HepG2 (cell line): ENCODE measurements at regions not wholly inside any gene's neighbourhood (a gene's known extent, or its start where the extent isn't known, plus 50 kb on each side); places are given as distances from the start of the nearest gene placed in this dataset.

Experiments
- ATAC-seq: fragments of 200-7000 bp; cut with Tn5 transposase; 3 replicates; pipeline ENCODE4 v1.9.1; 2020; ENCODE audit warnings: mild to moderate bottlenecking, moderate library complexity
- BruUV-seq: library from RNA; stranded (reverse); fragments of 400-500 nt; replicated peaks from 2 replicates; lab custom pipeline; 2021; lab: Mats Ljungman, UMichigan
- CTCF ChIA-PET: fragments of 300-600 bp; formaldehyde crosslinking; extraction: SDS; loops from one replicate; lab custom pipeline; 2021; ENCODE audit warnings: low total read pairs, inconsistent platforms, low intra/inter-chr PET ratio; lab: Yijun Ruan, JAX
- POLR2A ChIA-PET: fragments of 350-600 bp; sonication (Branson Sonifier 250); formaldehyde crosslinking; loops from one replicate; lab custom pipeline; 2020; ENCODE audit warnings: antibody characterized with exemption, inconsistent platforms; lab: Yijun Ruan, JAX
- DNase-seq: peaks from one replicate; pipeline ENCODE4 v3.0.0-alpha.2; 2015; ENCODE audit warnings: low spot score
- FAIRE-seq: peaks from 3 replicates; lab custom pipeline; 2011; peaks lifted over from hg19 to GRCh38; lab: Jason Lieb, UNC
- H2AFZ ChIP-seq: one replicate; pipeline ENCODE4 v1.6.1; 2011; ENCODE audit warnings: low read length, inconsistent platforms
- H3K27ac ChIP-seq: fragments of 300-600 bp; 3 replicates; pipeline ENCODE4 v1.8.0; 2011; ENCODE audit warnings: mixed run types, mild to moderate bottlenecking, mixed read lengths, low read length, inconsistent platforms; ENCODE audit not compliant: insufficient read depth; ENCODE audit errors: extremely low read length
- H3K27me3 ChIP-seq, 2 experiments: fragments of 200-600 bp in 1 of 2; 2 replicates in 1 of 2; 3 replicates in 1 of 2; pipeline versions ENCODE4 v1.6.0 to v1.8.0; 2011; ENCODE audit warnings: low read length in 2 of 2, mild to moderate bottlenecking in 2 of 2, moderate library complexity in 2 of 2, inconsistent platforms in 1 of 2; ENCODE audit not compliant: insufficient read depth in 2 of 2, control insufficient read depth in 1 of 2
- H3K36me3 ChIP-seq, 2 experiments: fragments of 200-600 bp in 1 of 2; replicated peaks in 1 of 2; 2 replicates in 1 of 2; 3 replicates in 1 of 2; pipeline versions ENCODE4 v1.5.1 to v1.8.0; 2011; ENCODE audit warnings: low read length in 2 of 2, inconsistent platforms in 1 of 2; ENCODE audit not compliant: insufficient read depth in 2 of 2, control insufficient read depth in 1 of 2
- H3K4me1 ChIP-seq: 2 replicates; pipeline ENCODE4 v1.5.1; 2012; ENCODE audit warnings: low read length, inconsistent platforms; ENCODE audit not compliant: insufficient read depth
- H3K4me2 ChIP-seq: 2 replicates; pipeline ENCODE4 v1.6.0; 2011; ENCODE audit warnings: low read depth, low read length, inconsistent platforms
- H3K4me3 ChIP-seq, 3 experiments: fragments of 200-600 bp in 1 of 3; sonication (generic), shearing (Covaris generic) in 1 of 3; replicated peaks in 1 of 3; 2 replicates each; pipeline ENCODE4 v1.5.1; 2011 to 2016; ENCODE audit warnings: low read length in 3 of 3, inconsistent platforms in 2 of 3, low read depth in 2 of 3, mild to moderate bottlenecking in 2 of 3, control low read depth in 1 of 3, mixed read lengths in 1 of 3; ENCODE audit not compliant: insufficient read depth in 1 of 3
- H3K79me2 ChIP-seq: one replicate; pipeline ENCODE4 v1.6.1; 2011; ENCODE audit warnings: low read length, inconsistent platforms; ENCODE audit not compliant: insufficient read depth
- H3K9ac ChIP-seq: 2 replicates; pipeline ENCODE4 v1.6.0; 2011; ENCODE audit warnings: mild to moderate bottlenecking, low read depth, low read length, inconsistent platforms; ENCODE audit not compliant: insufficient read depth
- H3K9me3 ChIP-seq: 2 replicates; pipeline ENCODE4 v1.5.1; 2012; ENCODE audit warnings: mild to moderate bottlenecking, low read length
- H4K20me1 ChIP-seq: 2 replicates; pipeline ENCODE4 v1.6.0; 2011; ENCODE audit warnings: inconsistent platforms, mild to moderate bottlenecking, low read length, moderate library complexity; ENCODE audit not compliant: insufficient read depth
- CEBPB ChIP-seq: IDR thresholded peaks from 2 replicates; pipeline ENCODE4 v1.6.1; 2011; ENCODE audit warnings: low read depth, low read length, improper control_type of control experiment, borderline replicate concordance
- MYNN ChIP-seq: sonication (generic); formaldehyde crosslinking; IDR thresholded peaks from 2 replicates; pipeline ENCODE4 v1.4.0; 2020; ENCODE audit warnings: mild to moderate bottlenecking, low read depth, missing genetic modification reagents
- SMARCC2 ChIP-seq: fragments of 450-650 bp; IDR thresholded peaks from 2 replicates; pipeline ENCODE4 v1.6.1; 2017; ENCODE audit warnings: antibody characterized with exemption, mild to moderate bottlenecking
- SPEN ChIP-seq: sonication (generic); formaldehyde crosslinking; IDR thresholded peaks from 2 replicates; pipeline ENCODE4 v1.5.1; 2020; ENCODE audit warnings: low read depth, mild to moderate bottlenecking, missing genetic modification reagents
- ZBTB21 ChIP-seq: sonication (generic); formaldehyde crosslinking; IDR thresholded peaks from 2 replicates; pipeline ENCODE4 v1.4.0; 2020; ENCODE audit warnings: missing genetic modification reagents
- ZFP1 ChIP-seq: IDR thresholded peaks from 2 replicates; pipeline ENCODE4 v1.6.1; 2016
- ZFP82 ChIP-seq: sonication (generic); formaldehyde crosslinking; IDR thresholded peaks from 2 replicates; pipeline ENCODE4 v1.5.1; 2020; ENCODE audit warnings: mild to moderate bottlenecking, missing genetic modification reagents, borderline replicate concordance
- ZNF496 ChIP-seq: sonication (generic); formaldehyde crosslinking; IDR thresholded peaks from 2 replicates; pipeline ENCODE4 v1.8.1; 2023; ENCODE audit warnings: mild to moderate bottlenecking, moderate library complexity, missing genetic modification reagents; ENCODE audit not compliant: insufficient replicate concordance
- ZNF839 ChIP-seq: sonication (generic); formaldehyde crosslinking; IDR thresholded peaks from 2 replicates; pipeline ENCODE4 v1.4.0; 2020; ENCODE audit warnings: missing genetic modification reagents, mild to moderate bottlenecking, borderline replicate concordance
- WGBS: methylation state at CpG from one replicate; pipeline ENCODE4 v1.1.6; 2017; ENCODE audit warnings: low lambda C conversion rate; 5-methylcytosine and 5-hydroxymethylcytosine counted together
- in situ Hi-C: cut with HindIII; loops from 2 replicates; pipeline ENCODE4 v1.10.0; 2017; ENCODE audit warnings: low pct_unique_long_range_greater_than_20kb; ENCODE audit not compliant: extremely low pct_ligation_motif_present
- intact Hi-C: fragments of 100-400 bp; cut with micrococcal nuclease; formaldehyde crosslinking; loops from one replicate; pipeline ENCODE4 v1.10.0; 2022; ENCODE audit not compliant: unreplicated experiment
- TF ChIP-seq, protein P1 (sequence below): sonication (generic); formaldehyde crosslinking; IDR thresholded peaks from 2 replicates; pipeline ENCODE4 v1.4.0; 2020; ENCODE audit warnings: missing genetic modification reagents, borderline replicate concordance

DNA sequence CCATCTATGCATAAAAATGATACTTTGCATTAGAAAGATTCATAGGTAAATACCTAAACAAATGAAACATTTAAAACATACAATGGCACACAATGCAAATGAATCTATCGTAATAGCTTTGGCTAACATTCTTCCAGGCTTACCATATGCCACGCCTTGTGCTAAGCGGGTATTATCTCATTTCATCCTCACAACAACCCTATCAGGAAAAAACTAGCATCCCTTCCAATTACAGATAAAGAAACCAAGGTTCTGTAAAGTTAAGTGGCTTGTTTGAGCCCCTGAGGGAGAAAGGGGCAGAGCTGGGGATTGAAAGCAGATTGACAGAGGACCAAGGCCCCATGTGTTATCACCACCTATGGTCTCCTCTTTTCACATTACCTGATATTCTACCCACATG, 145.4 kb upstream of the ETAA1 start (continued):
- TF ChIP-seq, protein P1, sequence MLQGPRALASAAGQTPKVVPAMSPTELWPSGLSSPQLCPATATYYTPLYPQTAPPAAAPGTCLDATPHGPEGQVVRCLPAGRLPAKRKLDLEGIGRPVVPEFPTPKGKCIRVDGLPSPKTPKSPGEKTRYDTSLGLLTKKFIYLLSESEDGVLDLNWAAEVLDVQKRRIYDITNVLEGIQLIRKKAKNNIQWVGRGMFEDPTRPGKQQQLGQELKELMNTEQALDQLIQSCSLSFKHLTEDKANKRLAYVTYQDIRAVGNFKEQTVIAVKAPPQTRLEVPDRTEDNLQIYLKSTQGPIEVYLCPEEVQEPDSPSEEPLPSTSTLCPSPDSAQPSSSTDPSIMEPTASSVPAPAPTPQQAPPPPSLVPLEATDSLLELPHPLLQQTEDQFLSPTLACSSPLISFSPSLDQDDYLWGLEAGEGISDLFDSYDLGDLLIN (CRISPR knock-in tag), result no peak
- TF ChIP-seq ZBTB21 (CRISPR knock-in tag) (no peak), CEBPB (no peak), ZFP1 (CRISPR knock-in tag) (no peak), SMARCC2 (no peak), SPEN (CRISPR knock-in tag) (no peak), ZNF496 (CRISPR knock-in tag) (no peak), MYNN (CRISPR knock-in tag) (no peak), ZFP82 (no peak)

DNA sequence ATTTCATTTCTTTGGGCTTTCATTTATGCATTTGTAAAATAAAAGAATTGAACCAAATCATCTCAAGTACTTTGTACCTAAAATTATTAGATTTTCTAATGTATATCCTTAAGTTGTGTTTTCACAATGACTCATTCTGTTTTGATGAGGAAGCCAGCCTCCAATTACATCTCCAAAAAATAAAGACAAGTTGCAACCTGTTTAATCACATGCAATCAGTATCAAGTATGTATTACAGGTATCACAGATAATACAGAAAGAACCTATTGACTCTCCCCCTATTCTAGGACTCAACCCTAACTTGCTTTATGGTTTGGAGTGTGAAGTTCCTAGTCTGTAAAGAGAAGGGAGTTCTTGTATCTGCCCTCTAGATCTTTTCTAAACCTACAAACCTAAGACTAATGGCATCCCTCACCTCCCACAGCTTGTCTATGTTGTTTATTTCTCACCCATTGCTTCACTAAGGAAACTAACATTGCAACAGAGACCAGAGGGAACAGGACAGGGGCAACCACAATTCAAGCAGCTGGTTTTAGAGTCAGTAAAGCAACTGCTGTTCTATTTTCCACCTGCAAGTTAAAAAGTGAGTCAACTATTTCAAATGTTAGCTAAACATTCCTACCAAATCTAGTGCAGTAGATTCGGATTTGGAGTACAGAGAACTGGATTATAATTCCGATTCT, 141.1 kb upstream of the ETAA1 start:
- ATAC-seq (no peak), DNase-seq (no peak), FAIRE-seq (no peak)
- POLR2A ChIA-PET, result no interaction called here
- H3K9ac ChIP-seq, result no peak overlapping the region
- H3K4me2 ChIP-seq, result no peak overlapping the region
- H3K27me3 ChIP-seq, result no peaks in the 10 kb centered on the region
- no TSS peak for BruUV-seq
- no peak overlapping the region for H2AFZ ChIP-seq
- intact Hi-C loops, result no loop called here
- H3K9me3 ChIP-seq, result no peaks in the 10 kb centered on the region
- 0% methylated on average over 2 of the region's 2 CpGs for WGBS
- CTCF ChIA-PET, result no interaction called here
- H3K27ac ChIP-seq, result no peak overlapping the region
- no peaks in the 10 kb centered on the region for H3K4me1 ChIP-seq
- TF ChIP-seq ZNF839, result no peak
- TF ChIP-seq, all 625 proteins: peak for 0
- no peaks in the 10 kb centered on the region for H4K20me1 ChIP-seq
- in situ Hi-C loops, result no loop called here
- H3K4me3 ChIP-seq, result no peak overlapping the region
- H3K36me3 ChIP-seq, result no peaks in the 10 kb centered on the region
- no peaks in the 10 kb centered on the region for H3K79me2 ChIP-seq
